A549 (cell line): ENCODE measurements at regions not wholly inside any gene's neighbourhood (a gene's known extent, or its start where the extent isn't known, plus 50 kb on each side); places are given as distances from the start of the nearest gene placed in this dataset.

Source experiments
- BHLHE40 ChIP-seq: IDR thresholded peaks from 2 replicates; pipeline ENCODE4 v1.6.1; 2012; ENCODE audit warnings: low read depth, low read length, inconsistent platforms
- CEBPB ChIP-seq, 2 experiments: fragments of >200 bp in 1 of 2; sonication (Bioruptor Twin) in 1 of 2; formaldehyde crosslinking in 1 of 2; IDR thresholded peaks; 2 replicates each; pipeline ENCODE4 v1.6.1; 2012 to 2016
- CTCF ChIP-seq: fragments of >200 bp; sonication (Bioruptor Twin); formaldehyde crosslinking; IDR thresholded peaks from 3 replicates; pipeline ENCODE4 v1.5.1; 2016
- POLR2A ChIP-seq: IDR thresholded peaks from 2 replicates; pipeline ENCODE4 v1.6.1; 2012; ENCODE audit warnings: mild to moderate bottlenecking, low read length
- RARB ChIP-seq: fragments of 250-450 bp; sonication (Bioruptor Pico); IDR thresholded peaks from 2 replicates; pipeline ENCODE4 v1.8.0; 2021; ENCODE audit warnings: mild to moderate bottlenecking, moderate library complexity

- TF ChIP-seq POLR2A (no peak), CEBPB (IDR thresholded peaks at IDR 0.05) (no peak), CTCF (no peak), BHLHE40 (no peak), RARB (CRISPR knock-in tag) (no peak)
These were observed 111.2 kb upstream of the PTPRT start for GRCh38 chr20:43300901-43301300.
